ENCODE measurements at regions not wholly inside any gene's neighbourhood (a gene's known extent, or its start where the extent isn't known, plus 50 kb on each side); places are given as distances from the start of the nearest gene placed in this dataset.

DNA sequence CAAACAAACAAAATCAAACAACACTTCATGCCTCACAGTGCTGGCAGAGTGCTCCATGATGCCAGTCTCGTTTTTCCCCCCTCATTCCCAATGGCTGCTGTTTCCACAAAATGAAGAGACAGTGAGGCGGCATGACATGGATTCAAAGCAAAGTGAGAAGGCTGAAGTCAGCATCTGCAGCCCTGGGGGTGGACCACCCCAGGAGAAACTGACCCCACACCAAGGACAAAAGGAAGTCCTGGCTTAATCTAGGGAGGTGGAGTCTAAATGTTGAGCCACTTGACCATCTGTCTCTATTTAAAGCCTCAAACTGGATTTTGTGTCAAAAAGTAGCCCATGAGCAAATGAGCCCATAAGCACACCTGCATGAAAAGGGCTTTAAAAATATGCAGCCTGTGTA is 151.2 kb upstream of the RORA start:
- TF ChIP-seq, protein P1, sequence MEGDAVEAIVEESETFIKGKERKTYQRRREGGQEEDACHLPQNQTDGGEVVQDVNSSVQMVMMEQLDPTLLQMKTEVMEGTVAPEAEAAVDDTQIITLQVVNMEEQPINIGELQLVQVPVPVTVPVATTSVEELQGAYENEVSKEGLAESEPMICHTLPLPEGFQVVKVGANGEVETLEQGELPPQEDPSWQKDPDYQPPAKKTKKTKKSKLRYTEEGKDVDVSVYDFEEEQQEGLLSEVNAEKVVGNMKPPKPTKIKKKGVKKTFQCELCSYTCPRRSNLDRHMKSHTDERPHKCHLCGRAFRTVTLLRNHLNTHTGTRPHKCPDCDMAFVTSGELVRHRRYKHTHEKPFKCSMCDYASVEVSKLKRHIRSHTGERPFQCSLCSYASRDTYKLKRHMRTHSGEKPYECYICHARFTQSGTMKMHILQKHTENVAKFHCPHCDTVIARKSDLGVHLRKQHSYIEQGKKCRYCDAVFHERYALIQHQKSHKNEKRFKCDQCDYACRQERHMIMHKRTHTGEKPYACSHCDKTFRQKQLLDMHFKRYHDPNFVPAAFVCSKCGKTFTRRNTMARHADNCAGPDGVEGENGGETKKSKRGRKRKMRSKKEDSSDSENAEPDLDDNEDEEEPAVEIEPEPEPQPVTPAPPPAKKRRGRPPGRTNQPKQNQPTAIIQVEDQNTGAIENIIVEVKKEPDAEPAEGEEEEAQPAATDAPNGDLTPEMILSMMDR (IDR thresholded peaks at IDR 0.05), result no peak
- TF ChIP-seq POLR2A (IDR thresholded peaks at IDR 0.05), result no peak
